A673 (cell line): ENCODE measurements at regions not wholly inside any gene's neighbourhood (a gene's known extent, or its start where the extent isn't known, plus 50 kb on each side); places are given as distances from the start of the nearest gene placed in this dataset.

Experiments used
- CTCF ChIP-seq: fragments of 300-800, 200-600 bp; sonication (generic); conservative IDR thresholded peaks from 2 replicates; pipeline ENCODE4 v1.5.1; 2017; ENCODE audit warnings: low read depth, mild to moderate bottlenecking, antibody characterized with exemption, low read length, moderate library complexity, mixed read lengths
- EZH2 ChIP-seq: fragments of 200-600 bp; sonication (generic); IDR thresholded peaks from 2 replicates; pipeline ENCODE4 v1.6.1; 2017; ENCODE audit warnings: borderline replicate concordance, low read depth, mild to moderate bottlenecking, mixed read lengths, antibody characterized with exemption, low read length; ENCODE audit not compliant: poor library complexity, severe bottlenecking

DNA sequence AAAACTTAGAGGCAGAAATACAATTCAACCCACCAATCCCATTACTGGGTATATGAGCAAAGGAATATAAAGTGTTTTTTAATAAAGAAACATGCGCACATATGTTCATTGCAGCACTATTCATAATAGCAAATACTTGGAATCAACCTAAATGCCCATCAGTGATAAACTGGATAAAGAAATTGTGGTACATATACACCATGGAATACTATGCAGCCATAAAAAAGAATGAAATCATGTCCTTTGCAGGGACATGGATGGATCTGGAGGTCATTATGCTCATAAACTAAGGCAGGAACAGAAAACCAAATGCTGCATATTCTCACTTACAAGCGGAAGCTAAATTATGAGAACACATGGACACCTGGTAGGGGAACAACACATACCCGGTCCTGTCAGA lies 807.7 kb upstream of the INTU start:
- no peak for TF ChIP-seq CTCF
- TF ChIP-seq EZH2, result no peak
